GM12878 (cell line): ENCODE measurements at regions not wholly inside any gene's neighbourhood (a gene's known extent, or its start where the extent isn't known, plus 50 kb on each side); places are given as distances from the start of the nearest gene placed in this dataset.

ENCODE experiments used
- ATAC-seq: fragments of 200-7000 bp; cut with Tn5 transposase; 3 replicates; pipeline ENCODE4 v1.9.1; 2020; ENCODE audit warnings: mild to moderate bottlenecking, moderate library complexity
- BruUV-seq: library from RNA; stranded (reverse); fragments of 400-500 nt; replicated peaks from 2 replicates; lab custom pipeline; 2021; lab: Mats Ljungman, UMichigan
- CTCF ChIA-PET: fragments of 300-600 bp; sonication (Branson Sonifier 250); formaldehyde crosslinking; extraction: SDS; loops from one replicate; lab custom pipeline; 2021; ENCODE audit warnings: inconsistent platforms; lab: Yijun Ruan, JAX
- POLR2A ChIA-PET: fragments of 350-600 bp; formaldehyde crosslinking; extraction: SDS; loops from one replicate; lab custom pipeline; 2021; ENCODE audit warnings: inconsistent platforms; lab: Charles Lee
- RAD21 ChIA-PET: fragments of 300-600 bp; sonication (Branson Sonifier 250); formaldehyde crosslinking; loops from one replicate; lab custom pipeline; 2023; ENCODE audit warnings: antibody characterized with exemption; ENCODE audit not compliant: unreplicated experiment; lab: Charles Lee
- SMC1A ChIA-PET: fragments of 300-600 bp; sonication (Branson Sonifier 250); formaldehyde crosslinking; loops from one replicate; lab custom pipeline; 2023; ENCODE audit not compliant: unreplicated experiment, uncharacterized antibody; lab: Charles Lee
- DNase-seq: peaks from one replicate; pipeline ENCODE4 v3.0.0-alpha.2; 2011; ENCODE audit warnings: low read depth, low spot score
- FAIRE-seq: peaks from 3 replicates; lab custom pipeline; 2011; peaks lifted over from hg19 to GRCh38; lab: Jason Lieb, UNC
- H2AFZ ChIP-seq: 2 replicates; pipeline ENCODE4 v1.6.0; 2011; ENCODE audit warnings: low read depth, low read length, control low read depth; ENCODE audit not compliant: control insufficient read depth
- H3K27ac ChIP-seq: 2 replicates; pipeline ENCODE4 v1.5.1; 2011; ENCODE audit warnings: control low read depth; ENCODE audit not compliant: control insufficient read depth, insufficient read depth
- H3K27me3 ChIP-seq, 2 experiments: replicated peaks in 1 of 2; 2 replicates each; pipeline versions ENCODE4 v1.6.0 to v1.6.1; 2011; ENCODE audit warnings: low read length in 1 of 2; ENCODE audit not compliant: control insufficient read depth in 2 of 2, insufficient read depth in 2 of 2
- H3K36me3 ChIP-seq, 2 experiments: 2 replicates each; pipeline ENCODE4 v1.5.1; 2011; ENCODE audit warnings: low read length in 1 of 2; ENCODE audit not compliant: control insufficient read depth in 2 of 2, insufficient read depth in 2 of 2
- H3K4me1 ChIP-seq: 2 replicates; pipeline ENCODE4 v1.6.1; 2011; ENCODE audit warnings: mild to moderate bottlenecking, low read length, moderate library complexity, mixed read lengths; ENCODE audit not compliant: control insufficient read depth, insufficient read depth
- H3K4me2 ChIP-seq: 2 replicates; pipeline ENCODE4 v1.6.0; 2011; ENCODE audit warnings: control low read depth; ENCODE audit not compliant: control insufficient read depth, insufficient read depth
- H3K4me3 ChIP-seq: fragments of 200-600 bp; sonication (generic); 2 replicates; pipeline ENCODE4 v1.5.1; 2016
- H3K79me2 ChIP-seq: 2 replicates; pipeline ENCODE4 v1.6.0; 2011; ENCODE audit warnings: low read length; ENCODE audit not compliant: control insufficient read depth, insufficient read depth
- H3K9ac ChIP-seq: 2 replicates; pipeline ENCODE4 v1.8.0; 2011; ENCODE audit warnings: low read length, control low read depth, mixed read lengths; ENCODE audit not compliant: control insufficient read depth, insufficient read depth
- H3K9me3 ChIP-seq: replicated peaks from 3 replicates; pipeline ENCODE4 v1.5.1; 2011; ENCODE audit warnings: mild to moderate bottlenecking, low read length; ENCODE audit not compliant: control insufficient read depth, insufficient read depth
- H4K20me1 ChIP-seq: 2 replicates; pipeline ENCODE4 v1.6.0; 2011; ENCODE audit not compliant: control insufficient read depth, insufficient read depth
- BCL11A ChIP-seq: IDR thresholded peaks from 2 replicates; pipeline ENCODE4 v1.6.1; 2011; ENCODE audit warnings: low read depth, low read length
- CBFB ChIP-seq: IDR thresholded peaks from 2 replicates; pipeline ENCODE4 v1.6.1; 2016; ENCODE audit warnings: antibody characterized with exemption, low read depth
- CREM ChIP-seq: IDR thresholded peaks from 2 replicates; pipeline ENCODE4 v1.6.1; 2014; ENCODE audit warnings: antibody characterized with exemption, low read depth
- ESRRA ChIP-seq: IDR thresholded peaks from 2 replicates; pipeline ENCODE4 v1.6.1; 2012; ENCODE audit warnings: mild to moderate bottlenecking, low read length, improper control_type of control experiment
- FOS ChIP-seq: IDR thresholded peaks from 3 replicates; pipeline ENCODE4 v1.6.1; 2011; ENCODE audit warnings: borderline replicate concordance; ENCODE audit not compliant: insufficient read length; ENCODE audit errors: extremely low read depth
- HDAC2 ChIP-seq: fragments of 200-600 bp; sonication (generic); IDR thresholded peaks from 2 replicates; pipeline ENCODE4 v1.6.1; 2017
- KLF5 ChIP-seq: fragments of 450-650 bp; IDR thresholded peaks from 2 replicates; pipeline ENCODE4 v1.6.1; 2014; ENCODE audit warnings: mild to moderate bottlenecking; ENCODE audit not compliant: partially characterized antibody
- NFIC ChIP-seq: IDR thresholded peaks from 2 replicates; pipeline ENCODE4 v1.6.1; 2012; ENCODE audit warnings: low read depth, mild to moderate bottlenecking, inconsistent platforms, low read length, moderate library complexity
- NFYA ChIP-seq: IDR thresholded peaks from 2 replicates; pipeline ENCODE4 v1.6.1; 2011; ENCODE audit warnings: low read depth, mild to moderate bottlenecking, low read length, improper control_type of control experiment, borderline replicate concordance
- NKRF ChIP-seq: fragments of 450-650 bp; conservative IDR thresholded peaks from 2 replicates; pipeline ENCODE4 v1.6.1; 2017; ENCODE audit warnings: mild to moderate bottlenecking, moderate library complexity
- NR2C2 ChIP-seq: IDR thresholded peaks from 2 replicates; pipeline ENCODE4 v1.6.1; 2011; ENCODE audit warnings: borderline replicate concordance, low read depth; ENCODE audit not compliant: control insufficient read depth, insufficient read length
- PAX8 ChIP-seq: fragments of 450-650 bp; IDR thresholded peaks from 2 replicates; pipeline ENCODE4 v1.6.1; 2017; ENCODE audit warnings: mild to moderate bottlenecking, moderate library complexity
- POLR2A ChIP-seq: IDR thresholded peaks from 2 replicates; pipeline ENCODE4 v1.6.1; 2011; ENCODE audit warnings: low read depth, mild to moderate bottlenecking, low read length
- POLR2AphosphoS2 ChIP-seq: IDR thresholded peaks from 2 replicates; pipeline ENCODE4 v1.6.1; 2011; ENCODE audit warnings: low read depth, mild to moderate bottlenecking, low read length, improper control_type of control experiment, moderate library complexity
- POLR2AphosphoS5 ChIP-seq: IDR thresholded peaks from 2 replicates; pipeline ENCODE4 v1.6.1; 2011; ENCODE audit warnings: mild to moderate bottlenecking, low read length, inconsistent platforms
- YY1 ChIP-seq: IDR thresholded peaks from 2 replicates; pipeline ENCODE4 v1.6.1; 2011; ENCODE audit warnings: low read depth, mild to moderate bottlenecking, low read length
- ZBED1 ChIP-seq: IDR thresholded peaks from 2 replicates; pipeline ENCODE4 v1.6.1; 2016; ENCODE audit warnings: borderline replicate concordance
- ZBTB4 ChIP-seq: fragments of 450-650 bp; formaldehyde crosslinking; IDR thresholded peaks from 2 replicates; pipeline ENCODE4 v1.4.0; 2022; ENCODE audit warnings: mild to moderate bottlenecking, moderate library complexity
- in situ Hi-C: fragments of 300-500 bp; cut with MboI; formaldehyde crosslinking; loops from 9 replicates; pipeline ENCODE4 v1.14.3; 2018; ENCODE audit warnings: mixed read lengths
- intact Hi-C: fragments of 100-400 bp; cut with micrococcal nuclease; formaldehyde crosslinking; loops from one replicate; pipeline ENCODE4 v1.14.2; 2022; ENCODE audit not compliant: unreplicated experiment

GRCh38 chr9:84502066-84502465 is 161.5 kb upstream of the SLC28A3 start:
- CTCF ChIA-PET = interaction anchor here (0.8 kb wide), 1 partner anchor 108 kb away, joined by 3 read pairs; no protein-coding TSS in a partner anchor
- no TSS peak for BruUV-seq
- no peak for FAIRE-seq
- ATAC-seq = no peak
- intact Hi-C loops = no loop called here
- no peak for DNase-seq
- no peaks in the 10 kb centered on the region for H4K20me1 ChIP-seq
- RAD21 ChIA-PET = no interaction called here
- no peak overlapping the region for H3K4me2 ChIP-seq
- no peaks in the 10 kb centered on the region for H3K4me1 ChIP-seq
- H3K79me2 ChIP-seq = no peaks in the 10 kb centered on the region
- H3K9me3 ChIP-seq = no peaks in the 10 kb centered on the region; the same call in 2 of the 3 replicates
- no peaks in the 10 kb centered on the region for H3K36me3 ChIP-seq
- in situ Hi-C loops = no loop called here
- no peak overlapping the region for H3K4me3 ChIP-seq
- POLR2A ChIA-PET = interaction anchor here (0.6 kb wide), 1 partner anchor 800 kb away, joined by 3 read pairs; no protein-coding TSS in a partner anchor
- no peak overlapping the region for H3K27ac ChIP-seq
- H2AFZ ChIP-seq = no peak overlapping the region
- H3K27me3 ChIP-seq = 0 out of 4 replicates have a peak, but pooled peaks cover 0 to 3% of the 10 kb centered on the region in 2 experiments
- no peak overlapping the region for H3K9ac ChIP-seq
- SMC1A ChIA-PET = no interaction called here
- no peak for TF ChIP-seq NFIC
- no peak for TF ChIP-seq POLR2AphosphoS5
- no peak for TF ChIP-seq YY1
- TF ChIP-seq PAX8 = no peak
- TF ChIP-seq ZBTB4 (CRISPR knock-in tag) = no peak
- no peak for TF ChIP-seq BCL11A
- TF ChIP-seq ZBED1 = no peak
- TF ChIP-seq CREM = no peak
- no peak for TF ChIP-seq HDAC2
- TF ChIP-seq ESRRA = no peak
- TF ChIP-seq FOS = no peak
- no peak for TF ChIP-seq CBFB
- TF ChIP-seq POLR2A = no peak
- no peak for TF ChIP-seq POLR2AphosphoS2
- no peak for TF ChIP-seq NFYA
- no peak for TF ChIP-seq KLF5
- TF ChIP-seq NR2C2 = no peak
- TF ChIP-seq NKRF = no peak
- TF ChIP-seq, all 136 proteins: peak for 0
